ENCODE measurements at regions not wholly inside any gene's neighbourhood (a gene's known extent, or its start where the extent isn't known, plus 50 kb on each side); places are given as distances from the start of the nearest gene placed in this dataset.

GRCh38 chr13:52922961-52923360, 74.5 kb upstream of the PCDH8 start:
- peaks cover 9% of the 10 kb centered on the region for H3K27me3 Mint-ChIP-seq (ENCODE audit: insufficient read depth, low read depth)
- Histone ChIP-seq H4K20me1 (ENCODE audit: low read depth) (no peaks in the 10 kb centered on the region), H3K9ac (no peak overlapping the region), H3K4me2 (no peak overlapping the region), H3K27me3 (no peaks in the 10 kb centered on the region), H2AFZ (replicated peaks) (no peak overlapping the region), H3K4me3 (no peak overlapping the region), H3K9me3 (ENCODE audit: low read depth) (no peaks in the 10 kb centered on the region), H3K79me2 (ENCODE audit: low read depth) (no peaks in the 10 kb centered on the region), H3K4me1 (peaks cover 7% of the 10 kb centered on the region), H3K27ac (no peak overlapping the region), H3K36me3 (no peaks in the 10 kb centered on the region), H3F3A (ENCODE audit: low read depth) (no peaks in the 10 kb centered on the region)
- H3K4me1 Mint-ChIP-seq = peaks cover 30% of the 10 kb centered on the region
- DNase-seq (ENCODE audit: low spot score) = no peak
- H3K36me3 Mint-ChIP-seq = no peaks in the 10 kb centered on the region
- TF ChIP-seq CTCF (IDR thresholded peaks at IDR 0.05) = no peak
- TF ChIP-seq EZH2 (IDR thresholded peaks at IDR 0.05) = no peak
- no peak for TF ChIP-seq EZH2phosphoT487 (IDR thresholded peaks at IDR 0.05)
- H3K9me3 Mint-ChIP-seq = peaks cover 6% of the 10 kb centered on the region
- H3K4me3 Mint-ChIP-seq = no peak overlapping the region
- H3K27ac Mint-ChIP-seq = no peak overlapping the region

DNA sequence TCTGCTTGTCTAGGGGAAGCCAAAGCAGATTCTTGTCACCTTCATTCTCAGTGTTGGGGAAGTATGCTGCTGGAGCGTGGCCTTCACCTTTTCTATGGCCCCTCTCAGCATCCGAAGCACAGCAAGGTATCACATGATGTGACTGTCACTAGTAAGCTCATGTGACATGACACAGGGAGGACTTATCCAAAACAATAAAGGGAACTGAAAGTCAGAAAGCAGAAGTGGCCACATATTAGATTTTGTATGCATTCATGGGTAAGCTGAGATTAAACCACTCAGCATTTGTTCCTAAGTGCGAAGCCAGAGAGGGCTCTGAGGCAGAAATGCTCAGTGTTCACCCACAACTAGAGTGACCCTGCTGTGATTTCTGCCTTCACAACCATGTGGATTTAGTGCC, 72.8 kb upstream of the PCDH8 start:
- no peaks in the 10 kb centered on the region for H3K27me3 ChIP-seq
- H3K4me1 Mint-ChIP-seq = peaks cover 29% of the 10 kb centered on the region

GRCh38 chr13:52916486-52916990, 68.1 kb upstream of the PCDH8 start:
- Histone ChIP-seq H3K4me3 (no peak overlapping the region), H4K20me1 (ENCODE audit: low read depth) (no peaks in the 10 kb centered on the region), H3K4me2 (no peak overlapping the region), H3K9ac (no peak overlapping the region), H3F3A (ENCODE audit: low read depth) (no peaks in the 10 kb centered on the region), H2AFZ (replicated peaks) (no peak overlapping the region), H3K27ac (no peak overlapping the region), H3K27me3 (no peaks in the 10 kb centered on the region), H3K9me3 (ENCODE audit: low read depth) (no peaks in the 10 kb centered on the region), H3K36me3 (no peaks in the 10 kb centered on the region), H3K4me1 (peaks cover 7% of the 10 kb centered on the region), H3K79me2 (ENCODE audit: low read depth) (no peaks in the 10 kb centered on the region)
- Mint-ChIP-seq H3K4me1 (peaks cover 4% of the 10 kb centered on the region), H3K27ac (no peak overlapping the region), H3K27me3 (ENCODE audit: insufficient read depth, low read depth) (peaks cover 7% of the 10 kb centered on the region), H3K36me3 (peaks cover 2% of the 10 kb centered on the region), H3K9me3 (peaks cover 10% of the 10 kb centered on the region), H3K4me3 (no peak overlapping the region)
- DNase-seq (ENCODE audit: low spot score) = no peak
- TF ChIP-seq EZH2phosphoT487 (IDR thresholded peaks at IDR 0.05) (no peak), EZH2 (IDR thresholded peaks at IDR 0.05) (no peak), CTCF (IDR thresholded peaks at IDR 0.05) (no peak)

More for the DNA sequence above, 72.8 kb upstream of the PCDH8 start:
- H3K9ac ChIP-seq = no peak overlapping the region
- H3K27ac ChIP-seq = no peak overlapping the region
- H3K4me1 ChIP-seq = peaks cover 7% of the 10 kb centered on the region
- no peak overlapping the region for H2AFZ ChIP-seq (replicated peaks)
- no peaks in the 10 kb centered on the region for H3K9me3 ChIP-seq (ENCODE audit: low read depth)
- no peak overlapping the region for H3K4me3 ChIP-seq
- Mint-ChIP-seq H3K27me3 (ENCODE audit: insufficient read depth, low read depth) (peaks cover 4% of the 10 kb centered on the region), H3K9me3 (peaks cover 10% of the 10 kb centered on the region), H3K27ac (no peak overlapping the region), H3K36me3 (peaks cover 2% of the 10 kb centered on the region), H3K4me3 (no peak overlapping the region)
- no peaks in the 10 kb centered on the region for H3F3A ChIP-seq (ENCODE audit: low read depth)
- H3K36me3 ChIP-seq = no peaks in the 10 kb centered on the region
- H4K20me1 ChIP-seq (ENCODE audit: low read depth) = no peaks in the 10 kb centered on the region
- H3K79me2 ChIP-seq (ENCODE audit: low read depth) = no peaks in the 10 kb centered on the region
- TF ChIP-seq EZH2 (IDR thresholded peaks at IDR 0.05) = no peak
- TF ChIP-seq CTCF (IDR thresholded peaks at IDR 0.05) = no peak
- no peak for TF ChIP-seq EZH2phosphoT487 (IDR thresholded peaks at IDR 0.05)
- no peak for DNase-seq (ENCODE audit: low spot score)
- no peak overlapping the region for H3K4me2 ChIP-seq

Measured in neural progenitor cell (in vitro differentiated cells).